ENCODE measurements at regions not wholly inside any gene's neighbourhood (a gene's known extent, or its start where the extent isn't known, plus 50 kb on each side); places are given as distances from the start of the nearest gene placed in this dataset.
A peak's percentile ranks its signal among the peaks of the same experiment; 100 is the strongest.

DNA sequence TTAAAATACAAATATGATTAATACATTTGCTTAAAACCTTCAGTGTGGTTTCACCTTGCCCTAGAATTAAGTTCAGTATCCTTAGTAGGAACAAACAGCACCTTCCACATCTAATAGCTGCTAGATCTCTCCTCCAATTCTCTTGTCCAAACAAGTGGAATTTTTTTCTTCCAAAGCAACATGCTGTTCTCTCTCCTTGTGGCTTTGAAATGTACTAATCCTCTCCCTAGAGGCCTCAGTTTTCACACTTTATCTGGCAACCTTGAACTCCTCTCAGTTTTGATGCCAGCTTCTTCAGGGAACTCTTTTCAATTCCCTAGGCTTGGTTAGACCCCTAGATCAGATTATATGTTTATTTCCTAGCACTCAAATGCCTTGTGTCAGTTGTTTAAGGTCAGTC, 87.0 kb downstream of the GLUL start:
- TF ChIP-seq POLR2A (IDR thresholded peaks at IDR 0.05) (no peak), POLR2AphosphoS5 (IDR thresholded peaks at IDR 0.05) (peak; percentile 15)
- TF ChIP-seq, protein P1, sequence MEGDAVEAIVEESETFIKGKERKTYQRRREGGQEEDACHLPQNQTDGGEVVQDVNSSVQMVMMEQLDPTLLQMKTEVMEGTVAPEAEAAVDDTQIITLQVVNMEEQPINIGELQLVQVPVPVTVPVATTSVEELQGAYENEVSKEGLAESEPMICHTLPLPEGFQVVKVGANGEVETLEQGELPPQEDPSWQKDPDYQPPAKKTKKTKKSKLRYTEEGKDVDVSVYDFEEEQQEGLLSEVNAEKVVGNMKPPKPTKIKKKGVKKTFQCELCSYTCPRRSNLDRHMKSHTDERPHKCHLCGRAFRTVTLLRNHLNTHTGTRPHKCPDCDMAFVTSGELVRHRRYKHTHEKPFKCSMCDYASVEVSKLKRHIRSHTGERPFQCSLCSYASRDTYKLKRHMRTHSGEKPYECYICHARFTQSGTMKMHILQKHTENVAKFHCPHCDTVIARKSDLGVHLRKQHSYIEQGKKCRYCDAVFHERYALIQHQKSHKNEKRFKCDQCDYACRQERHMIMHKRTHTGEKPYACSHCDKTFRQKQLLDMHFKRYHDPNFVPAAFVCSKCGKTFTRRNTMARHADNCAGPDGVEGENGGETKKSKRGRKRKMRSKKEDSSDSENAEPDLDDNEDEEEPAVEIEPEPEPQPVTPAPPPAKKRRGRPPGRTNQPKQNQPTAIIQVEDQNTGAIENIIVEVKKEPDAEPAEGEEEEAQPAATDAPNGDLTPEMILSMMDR (IDR thresholded peaks at IDR 0.05), result no peak
